ENCODE measurements at regions not wholly inside any gene's neighbourhood (a gene's known extent, or its start where the extent isn't known, plus 50 kb on each side); places are given as distances from the start of the nearest gene placed in this dataset.

DNA sequence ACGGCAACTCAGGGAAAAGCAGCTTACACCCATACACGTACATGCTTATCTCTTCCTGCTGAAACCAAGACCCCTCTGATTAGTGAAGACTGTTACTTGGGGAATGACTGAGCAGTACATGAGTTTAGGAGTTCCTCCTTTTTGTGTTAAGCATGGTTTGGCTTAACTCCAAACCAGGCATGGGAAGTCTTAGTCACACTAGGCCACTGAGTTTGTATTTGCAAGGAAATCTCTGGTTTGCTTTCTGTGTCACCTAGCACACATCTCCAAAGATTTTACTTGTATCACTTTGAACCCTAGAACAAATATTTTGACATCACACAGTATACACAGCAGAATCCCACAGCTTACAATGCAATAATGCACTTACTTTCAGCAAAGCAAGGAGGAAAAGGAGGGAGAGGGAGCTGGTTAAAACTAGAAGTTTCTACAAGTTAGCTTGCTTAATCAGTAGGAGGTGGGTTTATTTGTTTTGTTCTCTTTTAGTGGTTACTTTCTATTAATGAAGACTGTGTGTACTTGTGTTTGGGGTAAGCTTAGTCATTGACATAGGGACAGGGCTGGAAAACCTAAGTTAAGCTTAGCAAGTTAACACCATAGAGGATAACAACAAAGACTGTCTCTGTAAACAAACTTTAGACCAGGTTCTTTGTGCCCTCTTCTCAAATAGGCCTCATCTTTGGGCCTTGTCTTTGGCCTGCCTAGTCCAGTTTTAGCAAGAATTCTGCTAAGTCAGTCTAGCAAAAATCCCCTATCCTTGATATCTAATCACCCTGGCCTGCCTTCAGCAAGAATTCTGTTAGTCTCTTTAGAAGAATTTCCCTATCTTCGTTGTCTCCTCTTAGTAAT, 219.4 kb downstream of the MREG start (continued):
- TF ChIP-seq, protein P1, sequence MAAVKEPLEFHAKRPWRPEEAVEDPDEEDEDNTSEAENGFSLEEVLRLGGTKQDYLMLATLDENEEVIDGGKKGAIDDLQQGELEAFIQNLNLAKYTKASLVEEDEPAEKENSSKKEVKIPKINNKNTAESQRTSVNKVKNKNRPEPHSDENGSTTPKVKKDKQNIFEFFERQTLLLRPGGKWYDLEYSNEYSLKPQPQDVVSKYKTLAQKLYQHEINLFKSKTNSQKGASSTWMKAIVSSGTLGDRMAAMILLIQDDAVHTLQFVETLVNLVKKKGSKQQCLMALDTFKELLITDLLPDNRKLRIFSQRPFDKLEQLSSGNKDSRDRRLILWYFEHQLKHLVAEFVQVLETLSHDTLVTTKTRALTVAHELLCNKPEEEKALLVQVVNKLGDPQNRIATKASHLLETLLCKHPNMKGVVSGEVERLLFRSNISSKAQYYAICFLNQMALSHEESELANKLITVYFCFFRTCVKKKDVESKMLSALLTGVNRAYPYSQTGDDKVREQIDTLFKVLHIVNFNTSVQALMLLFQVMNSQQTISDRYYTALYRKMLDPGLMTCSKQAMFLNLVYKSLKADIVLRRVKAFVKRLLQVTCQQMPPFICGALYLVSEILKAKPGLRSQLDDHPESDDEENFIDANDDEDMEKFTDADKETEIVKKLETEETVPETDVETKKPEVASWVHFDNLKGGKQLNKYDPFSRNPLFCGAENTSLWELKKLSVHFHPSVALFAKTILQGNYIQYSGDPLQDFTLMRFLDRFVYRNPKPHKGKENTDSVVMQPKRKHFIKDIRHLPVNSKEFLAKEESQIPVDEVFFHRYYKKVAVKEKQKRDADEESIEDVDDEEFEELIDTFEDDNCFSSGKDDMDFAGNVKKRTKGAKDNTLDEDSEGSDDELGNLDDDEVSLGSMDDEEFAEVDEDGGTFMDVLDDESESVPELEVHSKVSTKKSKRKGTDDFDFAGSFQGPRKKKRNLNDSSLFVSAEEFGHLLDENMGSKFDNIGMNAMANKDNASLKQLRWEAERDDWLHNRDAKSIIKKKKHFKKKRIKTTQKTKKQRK (IDR thresholded peaks at IDR 0.05; ENCODE audit: low read length), result no peak
- TF ChIP-seq PHF21A (CRISPR knock-in tag; IDR thresholded peaks at IDR 0.05) (peak; percentile 89), MAF1 (CRISPR knock-in tag; IDR thresholded peaks at IDR 0.05; ENCODE audit: borderline replicate concordance) (peak; percentile 85; the same call in 1 of the 2 replicates), SNAPC2 (CRISPR knock-in tag; IDR thresholded peaks at IDR 0.05) (peak; percentile 85; the same call in 1 of the 2 replicates), ZNF768 (CRISPR knock-in tag; IDR thresholded peaks at IDR 0.05) (no peak), ZNF776 (CRISPR knock-in tag; IDR thresholded peaks at IDR 0.05) (no peak), NFRKB (IDR thresholded peaks at IDR 0.05) (no peak), ARID2 (CRISPR knock-in tag; IDR thresholded peaks at IDR 0.05; ENCODE audit: borderline replicate concordance) (peak; percentile 96), ZNF660 (CRISPR knock-in tag; IDR thresholded peaks at IDR 0.05; ENCODE audit: borderline replicate concordance, low read depth) (no peak), ZNF883 (CRISPR knock-in tag; IDR thresholded peaks at IDR 0.05; ENCODE audit: not compliant biosample characterization) (no peak)
- TF ChIP-seq, protein P2, sequence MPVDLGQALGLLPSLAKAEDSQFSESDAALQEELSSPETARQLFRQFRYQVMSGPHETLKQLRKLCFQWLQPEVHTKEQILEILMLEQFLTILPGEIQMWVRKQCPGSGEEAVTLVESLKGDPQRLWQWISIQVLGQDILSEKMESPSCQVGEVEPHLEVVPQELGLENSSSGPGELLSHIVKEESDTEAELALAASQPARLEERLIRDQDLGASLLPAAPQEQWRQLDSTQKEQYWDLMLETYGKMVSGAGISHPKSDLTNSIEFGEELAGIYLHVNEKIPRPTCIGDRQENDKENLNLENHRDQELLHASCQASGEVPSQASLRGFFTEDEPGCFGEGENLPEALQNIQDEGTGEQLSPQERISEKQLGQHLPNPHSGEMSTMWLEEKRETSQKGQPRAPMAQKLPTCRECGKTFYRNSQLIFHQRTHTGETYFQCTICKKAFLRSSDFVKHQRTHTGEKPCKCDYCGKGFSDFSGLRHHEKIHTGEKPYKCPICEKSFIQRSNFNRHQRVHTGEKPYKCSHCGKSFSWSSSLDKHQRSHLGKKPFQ (CRISPR knock-in tag; IDR thresholded peaks at IDR 0.05; ENCODE audit: insufficient replicate concordance), result peak; percentile 92
- TF ChIP-seq, protein P3, sequence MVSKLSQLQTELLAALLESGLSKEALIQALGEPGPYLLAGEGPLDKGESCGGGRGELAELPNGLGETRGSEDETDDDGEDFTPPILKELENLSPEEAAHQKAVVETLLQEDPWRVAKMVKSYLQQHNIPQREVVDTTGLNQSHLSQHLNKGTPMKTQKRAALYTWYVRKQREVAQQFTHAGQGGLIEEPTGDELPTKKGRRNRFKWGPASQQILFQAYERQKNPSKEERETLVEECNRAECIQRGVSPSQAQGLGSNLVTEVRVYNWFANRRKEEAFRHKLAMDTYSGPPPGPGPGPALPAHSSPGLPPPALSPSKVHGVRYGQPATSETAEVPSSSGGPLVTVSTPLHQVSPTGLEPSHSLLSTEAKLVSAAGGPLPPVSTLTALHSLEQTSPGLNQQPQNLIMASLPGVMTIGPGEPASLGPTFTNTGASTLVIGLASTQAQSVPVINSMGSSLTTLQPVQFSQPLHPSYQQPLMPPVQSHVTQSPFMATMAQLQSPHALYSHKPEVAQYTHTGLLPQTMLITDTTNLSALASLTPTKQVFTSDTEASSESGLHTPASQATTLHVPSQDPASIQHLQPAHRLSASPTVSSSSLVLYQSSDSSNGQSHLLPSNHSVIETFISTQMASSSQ (IDR thresholded peaks at IDR 0.05; ENCODE audit: low read depth), result peak; percentile 82
- TF ChIP-seq, protein P3 (CRISPR knock-in tag; IDR thresholded peaks at IDR 0.05; ENCODE audit: borderline replicate concordance), result peak; percentile 94
- TF ChIP-seq, protein P4, sequence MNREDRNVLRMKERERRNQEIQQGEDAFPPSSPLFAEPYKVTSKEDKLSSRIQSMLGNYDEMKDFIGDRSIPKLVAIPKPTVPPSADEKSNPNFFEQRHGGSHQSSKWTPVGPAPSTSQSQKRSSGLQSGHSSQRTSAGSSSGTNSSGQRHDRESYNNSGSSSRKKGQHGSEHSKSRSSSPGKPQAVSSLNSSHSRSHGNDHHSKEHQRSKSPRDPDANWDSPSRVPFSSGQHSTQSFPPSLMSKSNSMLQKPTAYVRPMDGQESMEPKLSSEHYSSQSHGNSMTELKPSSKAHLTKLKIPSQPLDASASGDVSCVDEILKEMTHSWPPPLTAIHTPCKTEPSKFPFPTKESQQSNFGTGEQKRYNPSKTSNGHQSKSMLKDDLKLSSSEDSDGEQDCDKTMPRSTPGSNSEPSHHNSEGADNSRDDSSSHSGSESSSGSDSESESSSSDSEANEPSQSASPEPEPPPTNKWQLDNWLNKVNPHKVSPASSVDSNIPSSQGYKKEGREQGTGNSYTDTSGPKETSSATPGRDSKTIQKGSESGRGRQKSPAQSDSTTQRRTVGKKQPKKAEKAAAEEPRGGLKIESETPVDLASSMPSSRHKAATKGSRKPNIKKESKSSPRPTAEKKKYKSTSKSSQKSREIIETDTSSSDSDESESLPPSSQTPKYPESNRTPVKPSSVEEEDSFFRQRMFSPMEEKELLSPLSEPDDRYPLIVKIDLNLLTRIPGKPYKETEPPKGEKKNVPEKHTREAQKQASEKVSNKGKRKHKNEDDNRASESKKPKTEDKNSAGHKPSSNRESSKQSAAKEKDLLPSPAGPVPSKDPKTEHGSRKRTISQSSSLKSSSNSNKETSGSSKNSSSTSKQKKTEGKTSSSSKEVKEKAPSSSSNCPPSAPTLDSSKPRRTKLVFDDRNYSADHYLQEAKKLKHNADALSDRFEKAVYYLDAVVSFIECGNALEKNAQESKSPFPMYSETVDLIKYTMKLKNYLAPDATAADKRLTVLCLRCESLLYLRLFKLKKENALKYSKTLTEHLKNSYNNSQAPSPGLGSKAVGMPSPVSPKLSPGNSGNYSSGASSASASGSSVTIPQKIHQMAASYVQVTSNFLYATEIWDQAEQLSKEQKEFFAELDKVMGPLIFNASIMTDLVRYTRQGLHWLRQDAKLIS (CRISPR knock-in tag; IDR thresholded peaks at IDR 0.05), result no peak

All from HepG2 (cell line).